Activated naive CD8-positive, alpha-beta T cell treated with anti-CD3 and anti-CD28 coated beads, Interleukin-2, amount 10 ng/mL, durations not matched to agents 7 days and 5 days (primary cell): ENCODE measurements at regions not wholly inside any gene's neighbourhood (a gene's known extent, or its start where the extent isn't known, plus 50 kb on each side); places are given as distances from the start of the nearest gene placed in this dataset.

Experiments
- ATAC-seq: fragments of 150-1000 bp; cut with Tn5 transposase; one replicate; pipeline ENCODE4 v1.10.0; 2021; ENCODE audit warnings: low read depth, moderate library complexity
- POLR2A ChIA-PET: fragments of 350-600 bp; sonication (Branson Sonifier 250); formaldehyde crosslinking; loops from one replicate; lab custom pipeline; 2021; ENCODE audit warnings: antibody characterized with exemption; lab: Charles Lee
- DNase-seq: peaks from one replicate; pipeline ENCODE4 v3.0.0; 2021
- H3K27ac Mint-ChIP-seq: one replicate; pipeline ENCODE4 v1.8.0; 2022; ENCODE audit warnings: mild to moderate bottlenecking, mixed read lengths
- H3K27me3 Mint-ChIP-seq: one replicate; pipeline ENCODE4 v1.8.0; 2022; ENCODE audit warnings: mild to moderate bottlenecking, moderate library complexity, mixed read lengths
- H3K36me3 Mint-ChIP-seq: one replicate; pipeline ENCODE4 v1.8.0; 2021; ENCODE audit warnings: mild to moderate bottlenecking, mixed read lengths
- H3K4me1 Mint-ChIP-seq: one replicate; pipeline ENCODE4 v1.8.0; 2021; ENCODE audit warnings: mixed read lengths
- H3K4me3 Mint-ChIP-seq: one replicate; pipeline ENCODE4 v1.8.0; 2022; ENCODE audit warnings: mild to moderate bottlenecking, moderate library complexity, mixed read lengths
- H3K9me3 Mint-ChIP-seq: one replicate; pipeline ENCODE4 v1.8.0; 2021; ENCODE audit warnings: mixed read lengths

- no peaks in the 10 kb centered on the region for H3K4me1 Mint-ChIP-seq
- DNase-seq (no peak), ATAC-seq (no peak)
- H3K4me3 Mint-ChIP-seq = no peak overlapping the region
- H3K9me3 Mint-ChIP-seq = peaks cover 2% of the 10 kb centered on the region
- POLR2A ChIA-PET = no interaction called here
- no peak overlapping the region for H3K27ac Mint-ChIP-seq
- peaks cover 7% of the 10 kb centered on the region for H3K27me3 Mint-ChIP-seq
- H3K36me3 Mint-ChIP-seq = no peaks in the 10 kb centered on the region
Observed at GRCh38 chr6:169847901-169848311, 96.5 kb downstream of the ERMARD start.

- DNase-seq (no peak), ATAC-seq (no peak)
- H3K27me3 Mint-ChIP-seq = peaks cover 7% of the 10 kb centered on the region
- H3K27ac Mint-ChIP-seq = no peak overlapping the region
- POLR2A ChIA-PET = no interaction called here
- no peak overlapping the region for H3K4me3 Mint-ChIP-seq
- H3K36me3 Mint-ChIP-seq = no peaks in the 10 kb centered on the region
- H3K9me3 Mint-ChIP-seq = no peaks in the 10 kb centered on the region
- H3K4me1 Mint-ChIP-seq = no peaks in the 10 kb centered on the region
Observed at GRCh38 chr6:169847141-169847674, 95.8 kb downstream of the ERMARD start.

- Mint-ChIP-seq H3K4me3 (no peak overlapping the region), H3K36me3 (no peaks in the 10 kb centered on the region), H3K4me1 (no peaks in the 10 kb centered on the region), H3K9me3 (no peaks in the 10 kb centered on the region), H3K27me3 (peaks cover 7% of the 10 kb centered on the region), H3K27ac (no peak overlapping the region)
- no peak for ATAC-seq
- POLR2A ChIA-PET = no interaction called here
- DNase-seq = no peak
Observed at GRCh38 chr6:169846286-169847056, 95.0 kb downstream of the ERMARD start.

GRCh38 chr6:169845426-169846285 is 94.2 kb downstream of the ERMARD start:
- Mint-ChIP-seq H3K27ac (no peak overlapping the region), H3K4me1 (no peaks in the 10 kb centered on the region), H3K4me3 (no peak overlapping the region), H3K9me3 (no peaks in the 10 kb centered on the region), H3K27me3 (peaks cover 7% of the 10 kb centered on the region), H3K36me3 (no peaks in the 10 kb centered on the region)
- POLR2A ChIA-PET = no interaction called here
- no peak for DNase-seq
- no peak for ATAC-seq

GRCh38 chr6:169844946-169845345 is 93.5 kb downstream of the ERMARD start:
- ATAC-seq = no peak
- H3K4me3 Mint-ChIP-seq = no peak overlapping the region
- H3K27me3 Mint-ChIP-seq = peaks cover 7% of the 10 kb centered on the region
- no peak for DNase-seq
- POLR2A ChIA-PET = no interaction called here
- no peaks in the 10 kb centered on the region for H3K36me3 Mint-ChIP-seq
- H3K4me1 Mint-ChIP-seq = no peaks in the 10 kb centered on the region
- H3K9me3 Mint-ChIP-seq = no peaks in the 10 kb centered on the region
- no peak overlapping the region for H3K27ac Mint-ChIP-seq

GRCh38 chr6:169843991-169844390 is 92.6 kb downstream of the ERMARD start:
- Mint-ChIP-seq H3K9me3 (no peaks in the 10 kb centered on the region), H3K4me1 (no peaks in the 10 kb centered on the region), H3K27me3 (peaks cover 5% of the 10 kb centered on the region), H3K36me3 (no peaks in the 10 kb centered on the region), H3K4me3 (no peak overlapping the region), H3K27ac (no peak overlapping the region)
- POLR2A ChIA-PET = no interaction called here
- ATAC-seq (no peak), DNase-seq (no peak)

GRCh38 chr6:169843110-169843509 is 91.7 kb downstream of the ERMARD start:
- Mint-ChIP-seq H3K4me1 (no peaks in the 10 kb centered on the region), H3K36me3 (no peaks in the 10 kb centered on the region), H3K27me3 (peaks cover 5% of the 10 kb centered on the region), H3K4me3 (no peak overlapping the region), H3K27ac (no peak overlapping the region), H3K9me3 (no peaks in the 10 kb centered on the region)
- no peak for ATAC-seq
- DNase-seq = no peak
- POLR2A ChIA-PET = interaction anchor here (0.6 kb wide), 1 partner anchor 56 kb away, joined by 4 read pairs; no protein-coding TSS in a partner anchor

GRCh38 chr6:169841907-169842606 is 90.6 kb downstream of the ERMARD start:
- POLR2A ChIA-PET = no interaction called here
- Mint-ChIP-seq H3K4me1 (no peaks in the 10 kb centered on the region), H3K4me3 (no peak overlapping the region), H3K9me3 (no peaks in the 10 kb centered on the region), H3K27ac (no peak overlapping the region), H3K36me3 (no peaks in the 10 kb centered on the region), H3K27me3 (peaks cover 5% of the 10 kb centered on the region)
- ATAC-seq (no peak), DNase-seq (no peak)

- no peaks in the 10 kb centered on the region for H3K36me3 Mint-ChIP-seq
- ATAC-seq (no peak), DNase-seq (no peak)
- peaks cover 9% of the 10 kb centered on the region for H3K27me3 Mint-ChIP-seq
- H3K27ac Mint-ChIP-seq = no peak overlapping the region
- H3K4me1 Mint-ChIP-seq = no peaks in the 10 kb centered on the region
- POLR2A ChIA-PET = no interaction called here
- no peak overlapping the region for H3K4me3 Mint-ChIP-seq
- H3K9me3 Mint-ChIP-seq = no peaks in the 10 kb centered on the region
Observed at GRCh38 chr6:169841251-169841650, 89.8 kb downstream of the ERMARD start.

- Mint-ChIP-seq H3K36me3 (no peaks in the 10 kb centered on the region), H3K27me3 (peaks cover 21% of the 10 kb centered on the region), H3K4me1 (no peaks in the 10 kb centered on the region), H3K27ac (no peak overlapping the region), H3K9me3 (no peaks in the 10 kb centered on the region), H3K4me3 (no peak overlapping the region)
- POLR2A ChIA-PET = no interaction called here
- DNase-seq (no peak), ATAC-seq (no peak)
Observed at GRCh38 chr6:169839898-169840631, 88.6 kb downstream of the ERMARD start.

- ATAC-seq = no peak
- no peaks in the 10 kb centered on the region for H3K4me1 Mint-ChIP-seq
Observed at GRCh38 chr6:169839493-169839892, 88.1 kb downstream of the ERMARD start.

GRCh38 chr6:169839029-169839481 is 87.6 kb downstream of the ERMARD start:
- POLR2A ChIA-PET = no interaction called here
- ATAC-seq (no peak), DNase-seq (no peak)
- H3K4me3 Mint-ChIP-seq = no peak overlapping the region
- peaks cover 28% of the 10 kb centered on the region for H3K27me3 Mint-ChIP-seq
- no peak overlapping the region for H3K27ac Mint-ChIP-seq
- H3K9me3 Mint-ChIP-seq = no peaks in the 10 kb centered on the region
- H3K4me1 Mint-ChIP-seq = peaks cover 1% of the 10 kb centered on the region
- H3K36me3 Mint-ChIP-seq = no peaks in the 10 kb centered on the region

More at GRCh38 chr6:169839493-169839892, 88.1 kb downstream of the ERMARD start:
- DNase-seq = no peak
- H3K27me3 Mint-ChIP-seq = peaks cover 27% of the 10 kb centered on the region
- POLR2A ChIA-PET = no interaction called here
- H3K27ac Mint-ChIP-seq = no peak overlapping the region
- no peaks in the 10 kb centered on the region for H3K36me3 Mint-ChIP-seq
- H3K4me3 Mint-ChIP-seq = no peak overlapping the region
- H3K9me3 Mint-ChIP-seq = no peaks in the 10 kb centered on the region
